Tongue (tissue), 1 donor: ENCODE measurements at regions not wholly inside any gene's neighbourhood (a gene's known extent, or its start where the extent isn't known, plus 50 kb on each side); places are given as distances from the start of the nearest gene placed in this dataset.

Experiments
- DNase-seq: peaks from one replicate; pipeline ENCODE4 v3.0.0-alpha.2; 2015

DNA sequence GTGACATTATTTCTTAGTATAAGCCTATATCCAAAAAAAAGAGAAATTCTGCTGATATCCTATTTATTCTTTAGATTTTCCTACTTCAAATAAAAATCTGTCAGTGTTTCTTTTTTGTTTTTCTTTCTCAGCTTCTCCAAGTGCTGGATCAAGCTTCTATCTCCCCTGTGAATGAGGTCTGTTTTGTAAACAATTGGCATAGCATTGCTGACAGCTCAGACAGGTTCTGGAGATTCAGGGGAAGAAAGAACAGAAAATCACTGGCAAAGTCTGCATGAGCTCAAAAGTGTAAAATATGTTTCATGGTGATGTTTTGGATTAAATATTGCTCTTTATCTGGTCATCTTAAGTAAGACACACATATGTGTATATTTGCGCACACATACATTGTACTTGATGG, 492.0 kb upstream of the IGFBP7 start:
- DNase-seq, result no peak

DNA sequence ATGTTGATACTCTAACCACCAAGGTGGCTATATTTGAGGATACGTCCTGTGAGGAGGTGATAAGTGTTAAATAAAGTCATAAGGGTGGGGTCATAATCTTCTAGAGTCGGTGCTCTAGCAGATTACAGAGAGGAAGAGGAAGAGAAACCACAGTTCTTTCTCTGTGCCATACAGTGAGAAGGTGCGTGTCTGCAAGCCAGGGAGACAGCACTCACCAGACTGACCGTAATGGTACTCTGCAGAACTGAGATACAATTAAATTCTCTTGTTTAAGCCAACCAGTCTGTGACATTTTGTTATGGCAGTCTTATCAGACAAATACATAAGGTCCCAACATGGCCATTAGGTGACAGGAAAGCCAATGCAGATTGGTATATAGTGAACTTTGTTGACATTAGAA, 480.9 kb upstream of the IGFBP7 start:
- no peak for DNase-seq

DNA sequence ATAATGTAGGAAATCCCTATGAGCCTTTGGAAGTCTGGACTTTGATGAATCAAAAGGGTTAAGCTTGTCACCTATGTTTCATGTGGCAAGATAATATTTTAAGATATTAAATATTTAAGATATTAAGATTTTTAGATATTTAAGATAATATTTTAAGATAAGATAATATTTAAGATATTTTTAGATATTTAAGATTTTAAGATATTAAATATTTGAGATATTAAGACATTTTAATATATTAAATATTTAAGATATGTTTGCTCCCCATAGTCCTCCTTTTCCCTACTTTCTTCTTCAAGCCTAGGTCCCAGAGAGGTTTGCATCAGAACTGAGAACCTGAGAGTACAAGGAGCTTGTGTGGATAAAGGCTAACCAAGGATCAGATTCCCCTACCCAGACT, 478.4 kb upstream of the IGFBP7 start:
- no peak for DNase-seq

- DNase-seq, result no peak
Measured at GRCh38 chr4:57580710-57581599, 470.8 kb upstream of the IGFBP7 start.

DNA sequence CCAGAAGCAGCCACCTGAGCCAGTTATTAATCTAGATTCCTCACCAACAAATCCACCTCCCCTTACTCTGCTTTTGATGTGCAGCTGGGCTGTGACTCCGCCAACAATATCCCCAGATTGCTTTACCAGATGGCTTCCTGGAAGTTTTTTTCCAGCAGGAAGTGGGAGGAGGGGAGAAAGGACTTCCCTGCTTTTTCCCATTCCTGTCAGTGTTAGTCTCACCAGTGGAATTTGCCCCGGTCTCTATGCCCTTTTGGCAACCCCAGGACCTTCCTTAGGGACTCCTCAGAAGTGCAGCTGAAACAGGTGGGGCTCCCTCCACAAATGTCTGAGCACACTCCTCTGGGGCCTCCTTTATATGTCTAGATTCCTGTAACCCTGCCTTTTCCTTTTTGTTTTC, 465.2 kb upstream of the IGFBP7 start:
- peak; percentile 59 for DNase-seq

DNA sequence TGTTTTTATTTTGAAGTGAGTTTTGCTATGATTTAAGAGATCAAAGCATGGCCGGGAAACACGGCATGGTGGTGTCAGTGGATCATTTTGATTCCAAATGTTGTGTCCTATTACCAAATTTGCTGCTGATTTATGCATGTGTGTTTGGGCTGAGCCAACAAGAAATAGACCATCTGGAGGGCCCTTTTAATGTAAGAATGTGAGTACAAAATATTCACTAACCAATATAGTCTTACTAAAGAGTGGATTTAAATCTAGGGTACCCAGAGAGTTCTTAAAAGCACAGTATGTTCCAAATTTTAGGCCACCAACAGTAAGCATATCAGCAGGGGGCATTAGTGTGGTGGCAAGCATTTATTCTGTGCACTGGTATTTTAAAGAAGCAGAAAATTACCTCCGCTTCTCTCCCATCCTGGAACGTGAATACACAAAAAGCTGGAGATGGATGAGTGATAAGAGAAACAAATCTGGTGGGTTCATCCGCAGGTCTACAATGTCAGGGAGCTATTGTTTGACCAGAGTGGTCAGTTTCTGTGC, 444.4 kb upstream of the IGFBP7 start:
- DNase-seq, result no peak

GRCh38 chr4:57553728-57554127, 443.5 kb upstream of the IGFBP7 start:
- peak; percentile 16 for DNase-seq

GRCh38 chr4:57550198-57550597, 440.0 kb upstream of the IGFBP7 start:
- DNase-seq, result peak; percentile 20

DNA sequence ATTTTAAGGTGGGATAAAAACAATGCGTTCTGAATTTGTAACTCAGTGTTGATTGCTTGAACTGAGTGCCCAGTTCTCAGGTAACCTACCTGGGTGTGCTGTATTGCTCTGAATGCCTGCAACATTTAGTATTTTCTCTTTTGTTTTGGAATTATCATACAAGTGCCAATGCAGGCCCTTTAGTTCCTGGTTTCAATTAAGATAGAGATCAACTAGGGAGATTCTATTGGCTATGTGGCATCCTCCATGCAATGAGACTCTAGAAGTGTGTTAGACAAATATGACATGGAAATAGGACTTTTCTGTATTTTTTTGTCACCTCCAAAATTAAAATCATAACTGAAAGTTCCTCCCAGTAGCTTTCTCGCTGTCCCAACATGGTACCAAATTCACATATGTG, 438.7 kb upstream of the IGFBP7 start:
- DNase-seq, result no peak

- DNase-seq, result no peak
Measured at GRCh38 chr4:57544811-57545654, 434.8 kb upstream of the IGFBP7 start.

DNA sequence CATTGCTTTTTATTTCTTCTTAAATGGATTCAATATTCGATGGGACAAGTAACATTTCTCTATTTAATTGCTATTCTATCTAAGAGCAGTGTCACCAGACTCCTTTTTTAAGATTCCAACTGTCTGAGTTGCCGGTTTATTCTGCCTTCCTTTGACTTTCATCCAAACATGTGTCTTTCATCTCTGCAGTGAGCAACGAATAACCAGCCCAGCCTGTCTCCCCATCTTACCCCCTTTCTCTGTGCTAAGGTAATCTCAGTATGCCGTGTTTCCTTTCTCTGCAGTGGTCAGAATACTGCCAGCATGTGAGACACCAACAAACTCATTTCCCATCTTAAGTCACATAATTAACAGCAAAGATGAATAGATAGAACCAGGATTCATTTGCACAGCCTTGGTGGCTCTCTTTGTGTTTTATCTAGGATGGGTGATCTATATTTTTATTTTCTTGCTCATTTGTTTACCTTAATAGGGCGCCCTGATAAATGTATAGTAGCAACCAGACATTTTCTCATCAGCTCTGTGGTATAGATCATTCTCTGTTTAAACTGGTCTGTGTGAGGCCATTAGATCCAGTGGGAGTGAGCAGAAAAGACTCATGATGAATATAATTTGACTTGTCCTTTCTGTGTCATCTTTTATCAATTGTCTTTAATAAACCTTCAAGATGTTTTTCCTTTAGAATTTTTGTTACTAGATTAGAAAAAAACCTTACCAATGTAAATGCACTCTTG, 394.8 kb upstream of the IGFBP7 start:
- no peak for DNase-seq

GRCh38 chr4:57504139-57504538, 394.0 kb upstream of the IGFBP7 start:
- DNase-seq, result no peak

DNA sequence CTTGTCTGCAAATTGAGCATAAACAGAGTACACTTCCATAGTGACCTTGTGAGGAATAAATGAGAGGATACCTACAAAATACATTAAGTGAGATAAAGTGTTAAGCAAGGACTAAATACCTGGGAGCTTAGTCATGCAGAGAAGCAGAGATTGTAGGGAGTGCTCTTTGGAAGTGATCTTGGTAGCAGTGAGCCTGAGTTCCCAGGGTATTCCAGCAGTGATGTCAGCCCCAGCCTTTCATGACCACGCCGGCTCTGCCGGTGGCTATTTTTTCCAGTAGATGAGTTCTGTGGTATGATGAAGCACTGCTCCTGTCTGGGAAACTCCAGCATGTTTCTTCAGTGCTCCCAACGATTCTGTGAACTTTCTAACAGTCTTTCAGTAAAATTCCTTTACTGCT, 391.5 kb upstream of the IGFBP7 start:
- DNase-seq, result peak; percentile 59

GRCh38 chr4:57499786-57500185, 389.6 kb upstream of the IGFBP7 start:
- no peak for DNase-seq

GRCh38 chr4:57498251-57498650, 388.1 kb upstream of the IGFBP7 start:
- DNase-seq, result no peak

DNA sequence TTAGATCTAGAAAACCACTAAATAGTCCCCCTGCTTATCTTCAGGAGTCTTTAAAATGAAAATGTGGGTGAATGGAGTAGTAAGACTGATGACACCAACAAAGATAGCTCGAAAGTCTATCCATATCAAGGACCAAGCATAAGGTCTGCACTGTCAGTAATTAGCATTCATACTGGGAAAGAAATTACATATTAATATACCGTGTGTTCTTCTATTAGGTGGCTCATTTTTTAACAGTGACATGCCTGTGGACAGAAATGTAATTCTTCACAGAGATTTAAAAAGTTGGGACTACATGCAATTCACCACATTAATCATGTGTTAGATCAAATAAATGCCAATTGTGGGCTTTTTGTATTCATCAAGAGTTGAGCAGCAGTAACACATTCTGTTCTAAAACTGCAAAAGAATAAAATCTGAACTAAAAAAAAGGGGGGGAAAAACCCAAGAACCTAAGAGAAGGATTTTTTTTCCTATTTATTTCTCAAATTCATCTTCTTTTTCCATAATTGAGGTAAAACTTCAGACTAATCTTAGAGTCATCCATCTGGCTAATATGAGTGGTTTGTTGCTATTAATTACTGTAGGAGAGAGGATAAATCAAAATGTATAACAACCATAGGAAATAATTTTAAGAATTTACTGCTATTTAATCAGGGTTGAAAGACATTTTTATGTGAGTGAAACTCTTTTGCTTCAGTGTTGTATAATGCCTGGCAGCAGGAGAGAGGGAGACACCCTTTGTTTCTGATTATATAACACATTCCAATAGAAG, 386.7 kb upstream of the IGFBP7 start:
- no peak for DNase-seq

DNA sequence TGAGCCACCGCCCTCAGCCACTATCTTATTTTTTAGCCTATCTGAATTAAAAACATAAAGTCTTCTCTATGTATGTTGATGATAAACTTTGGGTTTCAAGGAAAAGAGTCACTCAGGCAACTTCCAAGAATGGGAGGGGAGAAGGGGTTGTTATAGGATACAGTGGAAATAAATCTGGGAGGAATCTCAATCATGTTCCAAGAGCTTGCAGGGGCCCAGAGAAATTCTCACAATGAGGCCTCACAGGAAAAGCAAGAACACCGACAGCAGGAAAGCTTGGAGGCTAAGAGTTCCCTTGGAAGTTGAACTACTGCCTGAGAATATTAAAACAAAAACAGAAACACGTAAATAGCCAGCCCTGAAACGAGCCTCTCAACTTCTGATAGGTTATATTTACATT, 384.6 kb upstream of the IGFBP7 start:
- peak; percentile 49 for DNase-seq

DNA sequence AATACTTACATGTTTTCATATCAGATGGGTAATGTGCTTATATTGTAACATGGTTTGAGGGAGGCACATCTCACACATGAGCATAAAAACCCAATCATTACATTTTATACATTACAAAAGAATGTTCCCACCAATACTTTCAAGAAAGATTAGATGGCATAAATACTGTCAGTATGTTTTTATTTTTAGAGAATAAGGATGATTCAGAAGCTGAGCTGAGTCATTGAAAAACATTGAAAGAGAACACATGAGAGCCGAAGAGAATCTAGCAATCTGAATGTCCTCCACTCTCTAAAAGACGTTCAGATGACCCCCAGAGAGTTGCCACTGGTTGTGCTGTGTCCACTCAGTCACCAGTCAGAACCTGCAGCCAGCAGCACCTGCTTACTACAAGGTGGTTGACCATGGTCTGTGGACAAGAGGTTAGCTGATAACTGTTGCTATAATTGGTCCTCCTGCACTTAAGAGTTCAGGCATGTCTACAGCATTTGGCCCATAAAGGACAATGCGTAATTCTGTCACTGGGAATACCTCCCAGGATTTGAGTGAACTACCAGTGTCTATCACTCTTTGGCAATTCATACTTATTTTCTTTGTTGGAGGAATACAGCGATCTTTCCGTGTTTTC, 382.2 kb upstream of the IGFBP7 start:
- DNase-seq, result no peak

DNA sequence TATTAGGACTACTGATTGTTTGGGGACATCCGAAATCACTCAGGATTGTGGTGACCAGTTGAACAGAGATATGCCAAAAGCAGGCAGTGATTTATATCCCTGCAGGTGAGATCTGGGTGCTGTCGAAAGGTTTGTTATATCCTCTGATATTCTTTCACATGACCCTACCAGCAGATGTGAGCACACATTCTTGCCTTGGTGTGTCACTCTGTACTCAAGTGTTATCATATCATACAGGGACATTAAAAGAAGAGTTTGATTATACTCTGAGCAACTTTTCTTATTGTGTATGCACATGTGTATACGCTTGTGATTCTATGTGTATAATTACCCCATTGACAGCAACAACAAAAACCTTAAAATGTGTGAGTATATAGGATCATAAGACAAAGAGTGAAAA, 381.2 kb upstream of the IGFBP7 start:
- no peak for DNase-seq

DNA sequence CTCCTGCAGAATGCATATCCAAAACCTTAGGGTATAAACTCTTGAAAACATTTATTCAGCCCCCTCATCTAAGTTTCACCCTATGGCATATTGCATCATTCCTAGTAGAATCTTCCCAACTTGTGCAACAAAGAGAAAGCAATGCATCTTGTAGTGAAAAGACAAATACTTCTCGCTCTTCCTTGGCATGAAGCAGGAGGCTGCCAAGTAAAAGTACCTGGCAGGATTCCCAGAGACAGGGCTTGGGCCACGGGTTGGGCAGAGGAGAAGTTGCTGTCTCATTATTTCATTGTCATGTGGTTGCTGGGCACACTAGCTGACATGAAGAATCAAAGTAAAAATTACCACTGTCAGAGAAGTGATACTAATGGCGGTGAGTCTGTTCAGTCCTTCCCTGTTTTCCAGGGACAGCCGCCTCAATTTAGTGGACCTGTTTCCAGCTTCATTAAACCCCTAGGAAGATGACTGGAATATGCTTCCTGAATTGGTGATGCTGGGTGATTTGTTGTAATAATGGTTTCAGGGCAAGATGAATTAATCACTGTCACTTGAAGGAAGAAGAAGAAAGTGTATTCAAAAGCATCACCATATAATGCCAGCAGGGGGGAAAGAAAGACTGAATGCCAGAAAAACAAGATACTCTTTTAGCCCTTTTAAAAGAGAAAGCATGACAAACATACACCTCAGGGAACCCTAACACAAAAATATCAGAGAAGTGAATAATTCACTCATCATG, 380.5 kb upstream of the IGFBP7 start:
- DNase-seq, result no peak
